ENCODE measurements at regions not wholly inside any gene's neighbourhood (a gene's known extent, or its start where the extent isn't known, plus 50 kb on each side); places are given as distances from the start of the nearest gene placed in this dataset.

DNA sequence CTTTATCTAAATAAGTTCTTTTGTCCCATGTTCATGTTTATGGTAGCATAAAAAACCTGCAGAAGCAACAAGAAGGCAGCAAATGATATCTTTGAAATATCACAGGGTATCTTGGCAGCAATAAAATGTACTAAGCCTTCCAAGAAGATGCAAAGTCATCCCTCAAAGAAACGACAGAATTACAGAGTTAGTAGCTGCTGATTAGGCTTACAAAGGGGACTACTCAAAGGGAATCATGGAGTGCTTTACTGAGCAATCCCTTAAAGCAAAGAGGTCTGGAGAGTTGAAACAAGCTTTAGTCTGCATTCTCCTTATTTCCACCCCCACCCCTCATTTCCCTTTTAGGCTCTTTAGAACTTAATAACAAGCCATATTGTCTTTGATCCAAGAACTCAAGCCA lies 935.0 kb downstream of the SQOR start:
- no peaks in the 10 kb centered on the region for H3K4me1 ChIP-seq (ENCODE audit: insufficient read depth, low read length, severe bottlenecking)
- H2AFZ ChIP-seq (ENCODE audit: low read length): no peak overlapping the region
- H3K9ac ChIP-seq (ENCODE audit: low read length): no peak overlapping the region
- no peak overlapping the region for H3K27ac ChIP-seq (ENCODE audit: low read depth, low read length, poor library complexity, severe bottlenecking)
- H3K9me3 ChIP-seq (ENCODE audit: low read length): no peaks in the 10 kb centered on the region
- no peaks in the 10 kb centered on the region for H3K79me2 ChIP-seq (ENCODE audit: insufficient read depth, low read length)
- no peaks in the 10 kb centered on the region for H3K9me2 ChIP-seq (ENCODE audit: low read depth, low read length)
- H3K4me3 ChIP-seq (ENCODE audit: low read depth, low read length, poor library complexity, severe bottlenecking): no peak overlapping the region
- TF ChIP-seq, protein P1, sequence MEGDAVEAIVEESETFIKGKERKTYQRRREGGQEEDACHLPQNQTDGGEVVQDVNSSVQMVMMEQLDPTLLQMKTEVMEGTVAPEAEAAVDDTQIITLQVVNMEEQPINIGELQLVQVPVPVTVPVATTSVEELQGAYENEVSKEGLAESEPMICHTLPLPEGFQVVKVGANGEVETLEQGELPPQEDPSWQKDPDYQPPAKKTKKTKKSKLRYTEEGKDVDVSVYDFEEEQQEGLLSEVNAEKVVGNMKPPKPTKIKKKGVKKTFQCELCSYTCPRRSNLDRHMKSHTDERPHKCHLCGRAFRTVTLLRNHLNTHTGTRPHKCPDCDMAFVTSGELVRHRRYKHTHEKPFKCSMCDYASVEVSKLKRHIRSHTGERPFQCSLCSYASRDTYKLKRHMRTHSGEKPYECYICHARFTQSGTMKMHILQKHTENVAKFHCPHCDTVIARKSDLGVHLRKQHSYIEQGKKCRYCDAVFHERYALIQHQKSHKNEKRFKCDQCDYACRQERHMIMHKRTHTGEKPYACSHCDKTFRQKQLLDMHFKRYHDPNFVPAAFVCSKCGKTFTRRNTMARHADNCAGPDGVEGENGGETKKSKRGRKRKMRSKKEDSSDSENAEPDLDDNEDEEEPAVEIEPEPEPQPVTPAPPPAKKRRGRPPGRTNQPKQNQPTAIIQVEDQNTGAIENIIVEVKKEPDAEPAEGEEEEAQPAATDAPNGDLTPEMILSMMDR (IDR thresholded peaks at IDR 0.05; ENCODE audit: low read length): no peak
- no peak for TF ChIP-seq EZH2 (IDR thresholded peaks at IDR 0.05; ENCODE audit: borderline replicate concordance, low read length)
- H3K36me3 ChIP-seq (ENCODE audit: insufficient read depth, low read length): no peaks in the 10 kb centered on the region
- H3K27me3 ChIP-seq (ENCODE audit: insufficient read depth, low read length): no peaks in the 10 kb centered on the region
- H4K20me1 ChIP-seq (ENCODE audit: insufficient read depth, low read length): no peaks in the 10 kb centered on the region
- no peaks in the 10 kb centered on the region for H3F3A ChIP-seq (ENCODE audit: insufficient read depth, low read length)
- no peak overlapping the region for H3K4me2 ChIP-seq (ENCODE audit: low read length)

DNA sequence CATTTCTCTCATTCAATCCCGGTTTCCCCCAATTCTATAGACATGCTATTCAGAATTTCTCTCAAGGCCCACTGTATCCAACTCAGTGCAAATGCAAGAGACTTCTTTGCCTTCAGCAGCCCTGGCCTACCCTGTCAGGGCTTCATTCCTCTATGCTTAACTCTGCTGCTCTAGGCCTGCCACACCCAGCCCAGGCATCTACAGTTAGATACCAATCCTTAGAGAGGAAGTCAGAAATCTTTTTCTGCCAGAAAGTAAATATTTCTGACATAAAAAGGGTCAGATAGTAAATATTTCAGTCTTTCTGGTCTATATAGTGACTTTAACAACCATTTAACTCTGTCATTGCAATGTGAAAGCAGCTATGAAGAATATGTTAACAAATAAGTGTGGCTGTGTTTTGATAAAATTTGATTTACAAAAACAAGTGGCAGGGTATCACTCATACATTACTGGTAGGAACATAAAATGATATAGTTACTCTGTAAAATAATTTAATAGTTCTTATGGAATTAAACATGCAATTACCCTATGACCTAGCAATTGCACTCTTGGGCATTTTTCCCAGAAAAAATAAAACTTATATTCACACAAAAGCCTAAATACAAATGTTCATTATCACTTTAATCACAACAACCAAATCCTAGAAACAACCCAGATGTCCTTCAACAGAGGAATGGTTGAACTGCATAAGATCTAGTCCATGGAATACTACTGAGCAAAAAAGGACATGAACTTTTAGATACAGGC lies 942.0 kb downstream of the SQOR start:
- H3K9ac ChIP-seq (ENCODE audit: low read length): no peak overlapping the region
- no peak overlapping the region for H3K4me3 ChIP-seq (ENCODE audit: low read depth, low read length, poor library complexity, severe bottlenecking)
- no peak overlapping the region for H2AFZ ChIP-seq (ENCODE audit: low read length)
- no peaks in the 10 kb centered on the region for H3K36me3 ChIP-seq (ENCODE audit: insufficient read depth, low read length)
- no peak overlapping the region for H3K27ac ChIP-seq (ENCODE audit: low read depth, low read length, poor library complexity, severe bottlenecking)
- no peak for TF ChIP-seq EZH2 (IDR thresholded peaks at IDR 0.05; ENCODE audit: borderline replicate concordance, low read length)
- TF ChIP-seq, protein P1 (IDR thresholded peaks at IDR 0.05; ENCODE audit: low read length): no peak
- no peaks in the 10 kb centered on the region for H3K79me2 ChIP-seq (ENCODE audit: insufficient read depth, low read length)
- H3K4me1 ChIP-seq (ENCODE audit: insufficient read depth, low read length, severe bottlenecking): no peaks in the 10 kb centered on the region
- H3K9me3 ChIP-seq (ENCODE audit: low read length): no peaks in the 10 kb centered on the region
- no peaks in the 10 kb centered on the region for H3F3A ChIP-seq (ENCODE audit: insufficient read depth, low read length)
- no peaks in the 10 kb centered on the region for H4K20me1 ChIP-seq (ENCODE audit: insufficient read depth, low read length)
- H3K4me2 ChIP-seq (ENCODE audit: low read length): no peak overlapping the region
- no peaks in the 10 kb centered on the region for H3K9me2 ChIP-seq (ENCODE audit: low read depth, low read length)
- no peaks in the 10 kb centered on the region for H3K27me3 ChIP-seq (ENCODE audit: insufficient read depth, low read length)

DNA sequence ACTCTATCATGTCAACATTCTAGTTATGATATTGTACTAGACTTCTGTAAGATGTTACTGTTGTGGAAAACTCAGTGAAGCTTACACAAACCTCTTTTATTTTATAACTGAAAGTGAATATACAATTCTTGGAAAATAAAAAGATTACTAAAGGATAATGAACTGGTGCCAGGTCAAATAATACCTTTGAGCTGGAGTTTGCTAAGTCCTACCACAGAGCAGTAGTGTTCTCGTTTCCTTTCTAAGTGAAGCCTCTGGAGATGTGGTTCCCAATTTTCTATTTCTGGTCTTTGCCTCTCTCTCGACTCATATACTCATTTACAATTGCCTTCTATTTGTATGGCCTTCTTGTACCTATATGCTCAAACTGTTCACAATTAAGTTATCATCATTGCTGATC lies 942.9 kb downstream of the SQOR start:
- Histone ChIP-seq H3K27me3 (ENCODE audit: insufficient read depth, low read length) (no peaks in the 10 kb centered on the region), H2AFZ (ENCODE audit: low read length) (no peak overlapping the region), H4K20me1 (ENCODE audit: insufficient read depth, low read length) (no peaks in the 10 kb centered on the region), H3K79me2 (ENCODE audit: insufficient read depth, low read length) (no peaks in the 10 kb centered on the region), H3K9me3 (ENCODE audit: low read length) (no peaks in the 10 kb centered on the region), H3K36me3 (ENCODE audit: insufficient read depth, low read length) (no peaks in the 10 kb centered on the region), H3K9ac (ENCODE audit: low read length) (no peak overlapping the region), H3F3A (ENCODE audit: insufficient read depth, low read length) (no peaks in the 10 kb centered on the region), H3K4me2 (ENCODE audit: low read length) (no peak overlapping the region), H3K4me1 (ENCODE audit: insufficient read depth, low read length, severe bottlenecking) (no peaks in the 10 kb centered on the region), H3K27ac (ENCODE audit: low read depth, low read length, poor library complexity, severe bottlenecking) (no peak overlapping the region), H3K9me2 (ENCODE audit: low read depth, low read length) (no peaks in the 10 kb centered on the region), H3K4me3 (ENCODE audit: low read depth, low read length, poor library complexity, severe bottlenecking) (no peak overlapping the region)
- TF ChIP-seq EZH2 (IDR thresholded peaks at IDR 0.05; ENCODE audit: borderline replicate concordance, low read length): no peak
- TF ChIP-seq, protein P1 (IDR thresholded peaks at IDR 0.05; ENCODE audit: low read length): no peak
